ENCODE measurements at regions not wholly inside any gene's neighbourhood (a gene's known extent, or its start where the extent isn't known, plus 50 kb on each side); places are given as distances from the start of the nearest gene placed in this dataset.
"Not testable (repeated sequence)": the region's sequence is repeated elsewhere in the genome, so short reads cannot be mapped to it uniquely, and the experiment has no call there.

GRCh38 chr6:3545156-3545555, 88.3 kb upstream of the SLC22A23 start:
- DNase-seq, result no peak

- DNase-seq, result no peak
These were observed 85.3 kb upstream of the SLC22A23 start for GRCh38 chr6:3542032-3542640.

- DNase-seq, result no peak
These were observed 84.2 kb upstream of the SLC22A23 start for GRCh38 chr6:3541006-3541585.

GRCh38 chr6:3540253-3540820, 83.5 kb upstream of the SLC22A23 start:
- DNase-seq, result no peak

GRCh38 chr6:3538536-3538935, 81.7 kb upstream of the SLC22A23 start:
- DNase-seq, result no peak

- no peak for DNase-seq
These were observed 80.1 kb upstream of the SLC22A23 start for GRCh38 chr6:3536901-3537300.

GRCh38 chr6:3535776-3536435, 79.1 kb upstream of the SLC22A23 start:
- DNase-seq, result no peak

- no peak for DNase-seq
These were observed 78.4 kb upstream of the SLC22A23 start for GRCh38 chr6:3535033-3535775.

- peak; percentile 77 for DNase-seq
These were observed 77.7 kb upstream of the SLC22A23 start for GRCh38 chr6:3534599-3534998.

- no peak for DNase-seq
These were observed 77.1 kb upstream of the SLC22A23 start for GRCh38 chr6:3533981-3534380.

- DNase-seq, result no peak
These were observed 75.6 kb upstream of the SLC22A23 start for GRCh38 chr6:3532296-3532916.

GRCh38 chr6:3531481-3531880, 74.6 kb upstream of the SLC22A23 start:
- DNase-seq, result no peak

- DNase-seq, result no peak
These were observed 73.7 kb upstream of the SLC22A23 start for GRCh38 chr6:3530515-3530914.

GRCh38 chr6:3529721-3530120, 72.9 kb upstream of the SLC22A23 start:
- no peak for DNase-seq

- no peak for DNase-seq
These were observed 72.4 kb upstream of the SLC22A23 start for GRCh38 chr6:3529232-3529631.

- not testable (repeated sequence) for DNase-seq
These were observed 71.3 kb upstream of the SLC22A23 start for GRCh38 chr6:3528081-3528671.

- DNase-seq, result no peak
These were observed 70.8 kb upstream of the SLC22A23 start for GRCh38 chr6:3527651-3527977.

GRCh38 chr6:3526962-3527650, 70.3 kb upstream of the SLC22A23 start:
- no peak for DNase-seq

- DNase-seq, result no peak
These were observed 69.1 kb upstream of the SLC22A23 start for GRCh38 chr6:3525915-3526314.

- no peak for DNase-seq
These were observed 67.6 kb upstream of the SLC22A23 start for GRCh38 chr6:3524456-3524855.

- DNase-seq, result no peak
These were observed 67.1 kb upstream of the SLC22A23 start for GRCh38 chr6:3523966-3524365.

- peak; percentile 7 for DNase-seq
These were observed 66.4 kb upstream of the SLC22A23 start for GRCh38 chr6:3523271-3523670.

All from EL (cell line).